Loucy (cell line): ENCODE measurements at regions not wholly inside any gene's neighbourhood (a gene's known extent, or its start where the extent isn't known, plus 50 kb on each side); places are given as distances from the start of the nearest gene placed in this dataset.

Experiments
- CTCF ChIP-seq: fragments of 200-600 bp; sonication (generic); conservative IDR thresholded peaks from 2 replicates; pipeline ENCODE4 v1.5.1; 2014; ENCODE audit warnings: mild to moderate bottlenecking, antibody characterized with exemption, low read length
- EZH2phosphoT487 ChIP-seq: fragments of 200-600 bp; IDR thresholded peaks from 2 replicates; pipeline ENCODE4 v1.6.1; 2018; ENCODE audit warnings: antibody characterized with exemption, mild to moderate bottlenecking, moderate library complexity, borderline replicate concordance

DNA sequence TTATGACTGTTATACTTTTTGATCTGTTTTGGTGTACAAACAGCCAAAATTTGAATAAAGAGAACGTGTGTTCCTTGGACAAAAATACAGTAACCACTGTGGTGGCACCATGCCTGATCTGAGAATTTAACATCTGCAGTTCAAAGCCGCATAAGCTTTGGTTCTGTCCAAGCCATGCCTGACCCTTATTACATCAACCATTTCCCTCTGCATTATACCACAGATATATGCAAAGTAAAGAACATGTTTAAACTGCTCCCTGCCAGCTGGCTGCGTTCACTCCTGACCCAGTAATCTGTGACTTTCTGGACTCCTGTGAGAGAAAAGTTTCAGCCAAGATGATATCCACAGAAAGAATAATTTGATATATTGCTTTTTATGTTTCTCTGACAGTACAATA, 890.5 kb upstream of the ANO3 start:
- TF ChIP-seq CTCF = no peak
- no peak for TF ChIP-seq EZH2phosphoT487
